ENCODE measurements at regions not wholly inside any gene's neighbourhood (a gene's known extent, or its start where the extent isn't known, plus 50 kb on each side); places are given as distances from the start of the nearest gene placed in this dataset.
"Not testable (repeated sequence)": the region's sequence is repeated elsewhere in the genome, so short reads cannot be mapped to it uniquely, and the experiment has no call there.

GRCh38 chr18:68172842-68173549 is 541.9 kb downstream of the TMX3 start:
- TF ChIP-seq CTCF (IDR thresholded peaks at IDR 0.05; ENCODE audit: partially characterized antibody, unreplicated experiment), result no peak
- Mint-ChIP-seq H3K36me3 (ENCODE audit: unreplicated experiment) (no peaks in the 10 kb centered on the region), H3K4me1 (ENCODE audit: low read depth, unreplicated experiment) (peaks cover 4% of the 10 kb centered on the region), H3K27me3 (ENCODE audit: unreplicated experiment) (no peaks in the 10 kb centered on the region), H3K4me3 (ENCODE audit: unreplicated experiment) (no peak overlapping the region), H3K27ac (ENCODE audit: unreplicated experiment) (no peak overlapping the region), H3K9me3 (ENCODE audit: unreplicated experiment) (no peaks in the 10 kb centered on the region)
- no peak for DNase-seq

GRCh38 chr18:68164909-68165308 is 550.0 kb downstream of the TMX3 start:
- H3K27me3 Mint-ChIP-seq (ENCODE audit: unreplicated experiment), result no peaks in the 10 kb centered on the region
- no peaks in the 10 kb centered on the region for H3K9me3 Mint-ChIP-seq (ENCODE audit: unreplicated experiment)
- no peak overlapping the region for H3K27ac Mint-ChIP-seq (ENCODE audit: unreplicated experiment)
- no peaks in the 10 kb centered on the region for H3K4me1 Mint-ChIP-seq (ENCODE audit: low read depth, unreplicated experiment)
- TF ChIP-seq CTCF (IDR thresholded peaks at IDR 0.05; ENCODE audit: partially characterized antibody, unreplicated experiment), result no peak
- DNase-seq, result no peak
- no peaks in the 10 kb centered on the region for H3K36me3 Mint-ChIP-seq (ENCODE audit: unreplicated experiment)
- no peak overlapping the region for H3K4me3 Mint-ChIP-seq (ENCODE audit: unreplicated experiment)

GRCh38 chr18:68153821-68154220 is 561.1 kb downstream of the TMX3 start:
- DNase-seq; H3K4me3 Mint-ChIP-seq (ENCODE audit: unreplicated experiment); H3K4me1 Mint-ChIP-seq (ENCODE audit: low read depth, unreplicated experiment); H3K9me3 Mint-ChIP-seq (ENCODE audit: unreplicated experiment); H3K27me3 Mint-ChIP-seq (ENCODE audit: unreplicated experiment); H3K27ac Mint-ChIP-seq (ENCODE audit: unreplicated experiment); H3K36me3 Mint-ChIP-seq (ENCODE audit: unreplicated experiment): not testable (repeated sequence)

GRCh38 chr18:68152770-68153169 is 562.1 kb downstream of the TMX3 start:
- Mint-ChIP-seq H3K27ac (ENCODE audit: unreplicated experiment) (no peak overlapping the region), H3K4me3 (ENCODE audit: unreplicated experiment) (no peak overlapping the region), H3K9me3 (ENCODE audit: unreplicated experiment) (no peaks in the 10 kb centered on the region), H3K27me3 (ENCODE audit: unreplicated experiment) (no peaks in the 10 kb centered on the region), H3K36me3 (ENCODE audit: unreplicated experiment) (no peaks in the 10 kb centered on the region), H3K4me1 (ENCODE audit: low read depth, unreplicated experiment) (peaks cover 14% of the 10 kb centered on the region)
- no peak for TF ChIP-seq CTCF (IDR thresholded peaks at IDR 0.05; ENCODE audit: partially characterized antibody, unreplicated experiment)
- peak; percentile 18 for DNase-seq

- no peaks in the 10 kb centered on the region for H3K27me3 Mint-ChIP-seq (ENCODE audit: unreplicated experiment)
- no peak for TF ChIP-seq CTCF (IDR thresholded peaks at IDR 0.05; ENCODE audit: partially characterized antibody, unreplicated experiment)
- no peak for DNase-seq
Observed at GRCh38 chr18:68150961-68151360, 563.9 kb downstream of the TMX3 start.

More at GRCh38 chr18:68150961-68151360, 563.9 kb downstream of the TMX3 start:
- peaks cover 16% of the 10 kb centered on the region for H3K4me1 Mint-ChIP-seq (ENCODE audit: low read depth, unreplicated experiment)
- H3K27ac Mint-ChIP-seq (ENCODE audit: unreplicated experiment), result no peak overlapping the region
- no peak overlapping the region for H3K4me3 Mint-ChIP-seq (ENCODE audit: unreplicated experiment)
- no peaks in the 10 kb centered on the region for H3K36me3 Mint-ChIP-seq (ENCODE audit: unreplicated experiment)
- no peaks in the 10 kb centered on the region for H3K9me3 Mint-ChIP-seq (ENCODE audit: unreplicated experiment)

Data from glutamatergic neuron (in vitro differentiated cells).